Activated T-helper 1 cell treated with anti-CD3 and anti-CD28 coated beads, Interleukin-2, amount 50 U/mL, for 16 hours (primary cell): ENCODE measurements at regions not wholly inside any gene's neighbourhood (a gene's known extent, or its start where the extent isn't known, plus 50 kb on each side); places are given as distances from the start of the nearest gene placed in this dataset.
"Not testable (repeated sequence)": the region's sequence is repeated elsewhere in the genome, so short reads cannot be mapped to it uniquely, and the experiment has no call there.

ENCODE experiments used
- DNase-seq, 2 donors: peaks; one replicate each; pipeline ENCODE4 v3.0.0-alpha.2; 2020; ENCODE audit warnings: low read depth in 1 of 2, low spot score in 1 of 2

DNA sequence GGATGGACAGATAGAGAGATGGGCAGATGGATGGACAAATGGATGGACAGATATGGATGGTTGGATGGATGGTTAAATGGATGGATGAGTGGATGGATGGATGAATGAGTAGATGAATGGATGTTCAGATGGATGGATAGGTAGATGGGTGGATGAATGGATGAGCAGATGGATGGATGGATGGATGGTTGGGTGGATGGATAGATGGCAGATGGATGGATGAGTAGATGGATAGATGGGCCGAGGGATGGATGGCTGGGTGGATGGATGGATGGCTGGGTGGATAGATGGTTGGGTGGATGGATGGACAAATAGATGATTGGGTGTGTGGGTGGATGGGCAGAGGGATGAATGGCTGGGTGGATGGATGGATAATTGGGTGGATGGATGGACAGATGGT, 98.9 kb upstream of the OTOS start:
- no peak for DNase-seq

DNA sequence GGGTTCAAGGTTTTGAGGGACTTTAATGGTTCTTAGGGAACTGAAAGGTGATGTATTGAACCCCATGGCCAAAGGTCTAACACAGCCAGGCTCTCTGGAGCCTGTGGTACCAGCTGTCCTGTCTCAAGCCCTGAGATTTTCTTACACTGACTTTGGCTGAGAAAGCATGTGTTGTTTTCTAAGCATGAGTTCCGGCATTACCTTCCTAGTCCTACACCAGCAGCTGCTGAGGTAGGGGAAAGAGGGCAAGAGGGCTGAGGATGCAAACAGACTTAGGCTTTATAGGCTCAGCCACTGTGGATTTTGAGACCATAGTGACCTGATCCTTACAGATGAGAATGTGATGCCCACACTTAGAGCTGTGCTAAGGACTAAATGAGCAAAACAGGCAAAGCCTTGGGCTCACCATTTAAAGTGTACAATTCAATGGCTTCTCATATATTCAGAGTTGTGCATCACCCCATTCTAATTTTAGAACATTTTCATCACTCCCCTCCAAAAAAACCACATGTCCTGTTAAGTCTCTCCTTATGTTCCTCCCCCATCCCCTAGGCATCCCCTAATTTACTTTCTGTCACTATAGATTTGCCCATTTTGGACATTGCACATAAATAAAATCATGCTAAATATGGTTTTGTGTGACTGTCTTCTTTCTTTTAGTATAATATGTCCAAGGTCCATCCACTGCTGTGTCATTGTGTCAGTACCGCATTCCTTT, 99.7 kb upstream of the OTOS start:
- no peak for DNase-seq

DNA sequence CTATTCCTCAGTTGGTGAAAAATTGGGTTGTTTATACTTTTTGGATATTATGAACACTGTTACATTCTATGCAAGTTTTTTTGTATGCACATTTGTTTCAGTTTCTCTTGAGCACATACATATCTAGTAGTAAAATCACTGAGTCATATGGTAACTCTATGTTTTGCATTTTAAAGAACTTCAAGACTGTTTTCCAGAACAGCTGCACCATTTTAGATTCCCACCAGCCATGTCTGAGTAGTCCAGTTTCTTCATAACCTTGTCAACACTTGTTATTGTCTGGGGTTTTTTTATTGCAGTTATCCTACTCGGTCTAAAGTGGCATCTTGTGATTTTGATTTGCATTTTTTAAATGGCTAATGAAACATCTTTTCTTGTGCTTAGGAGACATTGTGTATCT, 100.3 kb upstream of the OTOS start:
- no peak for DNase-seq

DNA sequence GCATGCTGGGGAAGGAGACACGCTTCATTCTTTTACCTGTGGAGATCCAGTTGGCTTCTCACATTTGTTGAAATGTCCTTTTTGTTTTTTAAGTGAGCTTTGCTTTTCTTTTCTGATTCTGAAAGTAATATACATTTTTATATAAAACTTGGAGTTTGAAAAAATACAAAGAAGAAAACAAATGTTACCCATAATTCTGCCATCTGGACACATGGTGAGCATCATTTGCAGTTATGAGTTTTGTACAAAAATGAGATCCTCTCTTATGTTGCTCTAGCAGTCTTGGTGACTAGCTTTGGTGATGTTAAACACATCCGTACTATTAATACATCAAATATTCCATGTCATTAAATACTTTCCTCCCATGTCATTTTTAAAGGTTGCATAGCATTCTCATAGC, 101.1 kb upstream of the OTOS start:
- no peak for DNase-seq

DNA sequence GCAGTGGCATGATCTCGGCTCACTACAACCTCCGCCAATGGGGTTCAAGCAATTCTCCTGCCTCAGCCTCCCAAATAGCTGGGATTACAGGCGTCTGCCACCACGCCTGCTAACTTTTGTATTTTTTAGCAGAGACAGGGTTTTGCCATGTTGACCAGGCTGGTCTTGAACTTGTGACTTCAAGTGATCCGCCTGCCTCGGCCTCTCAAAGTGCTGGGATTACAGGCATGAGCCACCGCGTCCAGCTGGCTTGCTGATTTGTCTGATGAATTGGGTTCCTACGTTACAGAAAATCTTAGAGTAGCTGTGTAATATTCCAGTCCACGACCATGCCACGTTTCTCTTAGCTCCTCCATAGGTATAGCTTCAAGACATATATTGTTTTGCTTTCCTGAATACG, 102.6 kb upstream of the OTOS start:
- DNase-seq = not testable (repeated sequence)

DNA sequence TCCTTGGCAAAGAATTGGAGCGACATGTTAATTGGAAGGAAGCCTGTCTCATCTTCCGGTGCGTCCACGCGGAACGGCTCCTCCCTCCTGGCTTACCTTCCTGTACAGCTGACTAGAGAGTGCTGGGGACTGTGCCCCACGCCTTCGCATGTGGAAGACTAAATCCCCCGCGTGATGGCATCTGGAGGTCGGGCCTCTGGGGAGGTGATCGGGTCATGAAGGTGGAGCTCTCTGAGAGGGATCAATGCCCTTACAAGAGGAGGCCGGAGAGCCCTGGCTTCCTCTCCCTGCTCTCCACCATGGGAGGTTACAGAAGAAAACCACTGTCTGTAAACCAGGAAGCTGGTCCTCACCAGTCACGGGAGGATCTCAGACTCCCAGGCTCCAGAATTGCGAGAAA, 104.1 kb upstream of the OTOS start:
- no peak for DNase-seq

DNA sequence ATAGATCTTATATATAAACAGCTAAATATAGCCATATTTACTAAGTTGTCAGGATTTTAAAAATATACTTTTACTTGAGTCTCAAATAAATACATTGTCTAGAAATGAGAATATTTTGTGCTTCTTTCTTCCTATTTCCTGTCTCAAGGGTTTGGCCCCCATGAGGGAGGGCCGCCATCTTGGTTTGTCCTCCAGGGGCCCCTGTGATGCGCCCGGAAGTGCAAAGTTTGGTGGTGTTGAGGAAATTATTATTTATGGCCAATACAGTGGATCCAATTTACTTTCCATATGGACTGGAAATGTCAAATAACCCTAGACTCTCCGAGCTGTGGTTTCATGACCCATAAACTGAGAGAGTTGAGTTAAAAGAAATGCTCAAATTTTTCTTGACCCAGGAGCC, 104.7 kb upstream of the OTOS start:
- no peak for DNase-seq

DNA sequence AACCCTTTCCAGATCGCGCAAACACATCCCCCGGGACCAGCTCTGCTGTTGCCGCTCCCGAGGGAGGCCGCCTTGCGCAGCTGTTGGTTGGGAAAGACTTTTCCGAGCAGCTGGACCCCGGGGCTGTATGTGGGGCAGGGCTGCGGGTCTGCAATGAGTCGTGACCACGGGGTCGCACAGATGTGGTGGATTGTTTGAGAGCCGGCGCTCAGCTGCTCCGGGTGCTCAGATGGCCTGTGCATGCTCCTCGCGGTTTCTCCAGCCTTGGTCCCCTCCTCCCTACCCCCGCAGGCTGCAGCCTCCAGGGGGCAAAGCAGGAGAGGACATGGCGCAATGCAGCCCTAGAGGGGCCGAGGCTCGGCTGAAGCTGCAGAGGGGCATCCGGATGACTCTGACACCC, 105.2 kb upstream of the OTOS start:
- DNase-seq = no peak

DNA sequence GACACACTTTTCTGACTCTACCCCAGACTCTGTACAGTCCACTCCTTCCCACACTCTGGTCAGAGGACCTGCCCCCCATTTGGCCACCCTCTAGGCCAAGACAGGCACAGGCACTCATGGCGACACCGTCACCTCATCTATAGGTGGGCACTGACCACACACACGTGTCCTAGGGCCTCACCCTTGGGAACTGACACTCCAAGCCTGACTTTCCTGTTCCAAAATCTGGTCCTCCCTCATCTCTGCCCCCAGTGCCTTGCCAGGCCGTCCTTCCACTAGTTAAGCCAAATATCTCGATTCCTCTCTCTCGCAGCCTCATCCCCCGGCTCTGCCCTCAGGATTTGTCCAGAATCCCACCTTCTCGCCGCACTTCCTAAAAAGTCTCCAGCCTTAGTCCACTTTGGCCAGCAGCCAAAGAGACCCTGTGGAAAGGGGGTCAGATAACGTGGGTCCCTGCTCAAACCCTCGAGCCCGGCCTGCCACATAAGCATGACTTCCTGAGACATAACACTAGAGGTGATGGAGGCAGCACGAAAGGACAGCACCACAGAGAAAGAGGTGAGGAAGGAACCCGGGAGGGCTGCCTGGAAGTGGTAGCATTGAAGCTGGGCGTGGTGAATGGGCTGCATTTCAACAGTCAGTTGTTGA, 105.8 kb upstream of the OTOS start:
- no peak for DNase-seq

DNA sequence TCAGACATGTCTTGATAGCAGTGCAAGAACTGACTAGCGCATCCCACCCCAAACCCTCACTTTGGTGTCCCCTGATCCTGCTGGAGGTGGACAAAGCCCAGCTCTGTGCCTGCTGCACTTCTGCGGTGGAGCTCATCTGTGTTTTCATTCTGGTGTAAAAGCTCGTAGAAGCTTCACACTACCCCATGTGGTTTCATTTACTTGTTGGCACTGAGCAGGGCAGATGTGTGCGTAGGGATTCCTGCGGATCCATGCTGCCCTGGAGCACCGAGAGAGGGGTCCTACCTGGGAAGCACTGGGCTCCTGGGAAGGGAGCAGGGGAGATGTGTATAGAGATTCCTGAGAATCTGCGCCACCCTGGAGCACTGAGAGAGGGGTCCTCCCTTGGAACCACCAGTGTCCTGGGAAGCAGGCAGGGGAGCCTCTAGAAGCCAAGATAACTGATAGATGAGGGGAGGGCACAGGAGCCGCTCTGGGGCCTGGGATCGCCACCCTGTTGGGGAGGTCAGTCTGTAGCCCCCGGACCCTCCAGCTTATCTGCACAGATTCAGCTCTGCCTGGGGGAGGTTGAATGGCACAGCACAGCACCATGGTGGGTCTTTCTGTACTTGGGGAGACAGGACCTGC, 106.9 kb upstream of the OTOS start:
- no peak for DNase-seq

DNA sequence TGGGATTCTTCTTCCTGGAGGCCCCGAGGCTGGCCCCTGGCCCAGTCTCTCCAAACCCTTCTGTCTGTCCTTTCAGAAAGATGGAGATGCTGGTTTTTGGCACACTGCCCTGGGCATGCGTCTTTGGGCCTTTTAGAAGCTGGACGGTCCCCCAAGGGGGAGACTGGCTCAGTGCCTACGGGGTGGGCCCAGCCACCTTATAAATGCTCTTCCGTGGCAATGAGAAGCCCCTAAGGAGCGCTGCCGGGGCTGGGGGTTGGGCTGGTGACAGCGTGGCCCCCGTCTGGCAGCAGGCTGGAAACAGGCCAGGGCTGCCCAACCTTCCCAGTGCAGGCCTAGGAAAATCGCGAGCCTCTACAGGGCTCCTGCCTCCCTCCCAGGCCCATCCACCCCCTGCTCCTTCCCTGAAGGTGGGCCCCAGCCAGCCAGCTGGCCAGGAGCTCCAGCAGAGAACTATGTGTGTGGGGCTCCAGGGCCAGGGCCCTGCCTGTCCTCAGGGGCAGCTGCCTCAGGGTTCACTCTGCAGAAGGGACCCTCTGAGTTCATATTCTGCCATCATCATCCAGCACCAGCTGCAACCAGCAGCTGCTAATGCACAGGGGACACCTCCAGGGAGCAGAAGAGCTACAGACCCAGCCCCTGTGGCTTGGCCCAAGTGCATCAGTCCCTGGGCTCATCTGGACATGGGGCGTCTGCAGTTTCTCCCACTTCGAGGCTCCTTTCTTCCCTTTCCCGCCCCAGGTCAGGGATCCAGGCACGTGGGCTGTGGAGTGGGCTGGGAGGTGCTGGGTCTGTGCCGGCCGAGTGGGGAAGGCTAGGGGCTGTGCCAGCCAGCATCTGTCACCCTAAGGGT, 107.6 kb upstream of the OTOS start:
- no peak for DNase-seq

DNA sequence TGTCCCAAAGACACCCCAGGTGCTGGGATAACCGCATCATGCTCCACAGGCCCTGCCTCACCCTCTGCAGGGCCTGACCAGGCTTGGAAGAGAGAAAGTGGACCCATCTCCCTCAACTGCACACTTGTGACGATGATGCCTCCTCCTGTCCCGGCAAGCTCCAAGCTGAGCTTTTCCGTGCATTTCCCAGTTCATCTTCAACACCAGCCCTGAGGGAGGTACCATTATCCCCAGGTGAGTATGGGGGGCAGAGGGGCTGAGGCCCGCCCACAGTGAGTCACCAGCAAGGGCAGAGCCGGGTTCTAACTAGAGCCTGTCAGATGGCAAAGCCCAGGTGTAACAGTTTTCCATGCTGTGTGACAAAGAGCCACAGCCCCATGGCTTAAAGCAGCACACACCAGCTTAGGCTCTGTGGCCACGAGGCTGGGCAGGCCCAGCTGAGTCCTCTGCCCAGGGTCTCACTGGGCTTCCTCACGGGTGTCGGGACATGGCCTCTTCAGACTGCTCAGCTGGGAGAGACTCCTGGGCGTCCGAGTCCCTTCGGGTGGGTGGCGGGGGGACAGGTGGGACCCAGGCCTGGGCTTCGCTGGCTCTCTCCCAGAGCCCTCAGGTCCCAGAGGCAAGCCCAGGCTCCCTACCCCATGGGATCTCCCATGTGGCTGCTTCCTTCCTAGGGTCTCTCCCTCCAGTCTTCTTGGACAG, 108.4 kb upstream of the OTOS start:
- DNase-seq = no peak

DNA sequence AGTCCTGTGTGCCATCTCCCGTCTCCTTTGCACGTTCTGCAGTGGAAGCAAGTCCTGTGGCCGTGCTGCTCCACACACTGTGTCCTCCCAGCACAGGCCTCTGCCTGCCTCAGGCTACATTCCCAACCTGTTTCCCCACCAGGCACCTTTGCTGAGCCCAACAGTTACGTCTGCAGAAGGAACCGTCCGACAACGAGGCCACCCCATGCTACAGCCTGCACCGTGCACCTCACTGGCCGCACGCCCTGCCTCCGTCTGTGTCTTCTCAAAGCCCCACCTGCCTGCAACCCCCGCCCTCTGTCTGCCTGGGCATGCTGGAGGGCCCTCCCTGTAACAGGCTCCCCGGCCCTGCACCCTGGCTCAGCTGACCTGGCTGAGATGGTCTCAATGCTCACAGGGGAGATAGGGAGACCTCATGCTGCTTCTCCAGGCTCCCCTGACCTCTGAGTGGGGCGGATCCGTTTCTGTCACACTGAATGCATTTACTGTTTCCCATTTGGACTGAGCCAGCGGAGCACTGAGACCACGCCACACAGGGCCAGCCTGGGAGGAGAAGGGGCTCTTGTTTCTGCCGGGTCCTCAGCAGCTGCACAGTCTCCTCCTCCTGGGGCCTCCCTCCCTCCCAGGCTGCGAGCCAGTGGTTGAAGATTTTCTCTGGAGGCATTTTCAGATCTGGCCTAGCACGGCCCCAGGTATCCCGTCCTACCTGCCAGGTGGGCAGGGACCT, 109.1 kb upstream of the OTOS start:
- DNase-seq = no peak

DNA sequence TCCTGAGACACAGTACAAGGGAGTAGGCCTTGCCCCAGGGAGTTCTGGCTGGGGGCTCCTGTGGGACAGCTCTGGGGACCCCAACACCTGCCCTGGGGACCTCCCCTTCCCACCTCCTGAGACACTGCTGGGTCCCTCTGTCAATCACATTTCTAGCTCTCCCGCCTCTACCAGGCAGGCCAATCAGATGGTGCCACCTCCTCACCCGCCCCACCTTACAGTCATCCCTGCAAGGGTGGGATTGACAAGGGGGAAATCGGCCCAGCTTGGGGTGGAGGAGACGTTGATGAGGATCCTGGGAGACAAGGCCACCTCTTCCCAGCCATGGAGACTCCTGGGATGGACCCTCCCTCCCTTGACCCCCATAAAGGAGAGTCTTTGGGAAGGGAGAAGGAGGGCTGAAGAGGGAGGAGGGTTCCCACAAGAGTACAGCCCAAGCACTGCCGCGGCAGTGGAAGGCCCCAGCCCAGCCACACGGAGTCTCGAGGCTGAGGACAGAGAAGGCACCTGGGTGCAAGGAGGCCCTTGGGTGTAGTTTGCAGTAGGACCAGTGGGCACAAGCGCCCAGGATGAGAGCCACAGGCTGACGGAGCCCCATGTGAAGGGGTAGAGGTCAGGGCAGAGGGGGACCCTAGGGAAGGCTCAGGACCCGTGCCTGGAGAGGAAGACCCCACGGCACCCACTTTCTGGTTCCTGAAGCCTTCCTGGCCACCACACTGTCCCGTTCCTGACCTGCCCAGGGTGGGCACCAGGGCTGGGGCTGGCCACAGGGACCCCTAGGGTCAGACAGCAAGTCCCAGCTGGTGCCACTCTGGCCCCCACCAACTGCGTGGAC, 109.9 kb upstream of the OTOS start:
- DNase-seq = no peak

DNA sequence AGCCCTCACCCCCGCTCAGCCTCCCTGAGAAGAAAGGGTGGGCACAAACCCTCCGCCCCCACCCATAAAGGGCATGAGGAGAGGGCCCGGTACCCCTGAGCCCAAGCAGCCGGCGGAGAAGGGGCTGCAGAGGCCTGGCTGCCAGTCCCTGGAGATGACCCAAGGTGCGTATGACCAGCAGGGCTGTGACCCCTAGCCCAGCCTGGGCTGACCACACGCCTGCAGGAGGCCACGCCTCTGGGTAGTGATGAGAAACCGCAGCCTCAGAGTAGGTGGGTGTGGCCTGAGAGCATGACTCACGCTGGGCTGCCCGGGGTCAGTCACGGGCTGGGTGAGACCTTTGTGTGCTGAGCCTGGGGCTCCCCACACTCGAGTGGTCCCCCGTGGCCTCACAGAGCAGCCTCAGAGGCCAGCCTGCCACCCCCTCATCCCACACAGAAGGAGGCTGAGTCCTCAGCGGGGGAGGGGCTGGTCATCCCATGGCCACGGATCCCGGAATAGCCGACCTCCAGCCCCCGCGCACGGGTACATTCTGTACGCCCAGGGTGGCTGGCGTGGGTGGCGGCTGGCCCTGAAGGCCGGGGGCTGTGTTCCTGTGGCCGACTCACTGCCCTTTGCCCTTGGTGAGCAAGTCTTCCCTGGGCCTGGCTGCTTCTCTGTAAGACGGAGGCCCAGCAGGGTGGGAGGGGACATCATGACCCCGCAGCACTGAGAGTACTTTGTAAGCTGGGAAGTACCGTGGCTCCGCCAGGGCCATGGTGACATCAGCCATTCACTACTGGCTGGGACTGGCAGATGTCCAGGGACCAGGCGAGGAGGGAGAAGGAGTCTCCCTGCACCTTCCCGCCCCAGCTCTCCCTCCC, 110.8 kb upstream of the OTOS start:
- DNase-seq = no peak

DNA sequence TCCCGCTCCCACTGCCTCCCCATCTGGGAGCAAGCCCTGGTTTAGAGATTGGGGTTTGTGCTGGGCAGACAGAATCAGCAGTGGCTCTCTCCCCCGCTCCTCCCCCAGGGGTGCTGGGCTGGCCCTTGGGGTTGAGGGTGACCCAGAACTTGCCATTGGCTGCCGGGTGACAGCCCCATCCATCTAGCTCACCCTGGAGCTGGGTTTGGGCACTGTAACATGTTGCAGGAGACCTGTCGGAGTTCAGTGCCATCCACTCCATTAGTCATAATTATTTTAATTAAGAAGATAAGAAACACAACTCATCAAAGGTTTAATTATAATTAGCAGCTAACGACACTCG, 111.4 kb upstream of the OTOS start:
- no peak for DNase-seq

DNA sequence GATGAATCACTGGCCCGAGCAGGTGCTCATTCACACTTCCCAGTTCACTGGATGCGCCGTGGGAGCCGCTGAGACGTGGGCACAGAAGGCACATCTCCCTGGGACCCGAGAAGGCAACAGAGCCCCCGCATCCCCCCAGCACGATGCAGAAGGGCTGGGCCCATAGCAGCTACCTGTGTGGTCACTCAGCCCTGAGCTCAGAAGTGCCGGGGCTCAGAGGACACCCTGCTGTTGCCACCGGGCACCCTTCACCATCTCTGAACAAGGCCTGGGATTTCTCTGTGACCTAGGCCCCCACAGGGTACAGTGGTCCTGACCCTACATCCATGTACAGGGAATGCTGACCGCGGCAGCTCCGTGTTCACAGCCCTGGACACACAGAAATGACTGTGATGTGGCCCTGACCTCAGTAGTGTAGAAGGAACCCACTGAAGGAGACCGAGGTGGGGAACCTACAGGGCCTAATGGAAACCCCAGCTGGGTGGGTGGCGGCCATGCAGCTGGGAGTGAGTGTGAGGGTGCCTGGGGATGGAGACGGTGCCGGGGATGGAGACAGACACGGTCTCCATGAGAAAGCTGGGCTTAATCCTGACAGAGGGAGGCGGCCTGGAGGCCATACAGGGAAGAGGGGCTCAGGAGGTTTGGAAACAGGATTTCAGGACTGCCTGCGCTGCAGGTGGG, 111.9 kb upstream of the OTOS start:
- DNase-seq = no peak

DNA sequence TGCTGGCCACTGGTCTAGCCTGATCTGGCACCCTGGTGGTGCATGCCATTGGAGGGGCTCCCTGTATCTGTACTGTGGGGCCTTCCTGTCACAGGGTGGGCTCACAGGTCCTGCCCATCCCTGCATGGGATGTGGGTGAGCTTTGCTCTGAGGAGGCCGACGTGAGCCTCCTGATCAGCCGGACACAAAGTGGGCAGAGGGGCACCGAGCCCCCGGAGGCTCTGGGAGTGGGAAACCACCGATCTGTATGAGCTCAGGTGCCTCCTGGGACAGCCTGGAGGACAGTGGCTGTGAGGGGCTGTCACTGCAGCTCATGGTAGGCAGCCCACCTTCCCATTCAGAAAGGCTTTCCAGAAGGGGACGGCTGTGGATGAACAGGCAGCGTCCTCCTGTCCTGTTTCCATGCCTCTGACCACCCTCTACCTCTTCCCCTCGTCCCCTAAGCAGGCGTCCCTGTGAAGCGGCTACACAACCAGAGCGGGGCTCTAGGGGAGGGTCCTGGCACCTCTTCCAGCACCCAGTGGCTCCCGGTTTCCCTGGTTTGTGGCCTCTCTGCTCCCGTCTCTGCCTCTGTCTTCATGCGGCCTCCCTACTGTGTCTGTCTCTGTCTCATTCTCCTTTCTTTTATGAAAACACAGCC, 112.5 kb upstream of the OTOS start:
- no peak for DNase-seq
